Choroid plexus epithelial cell (primary cell): ENCODE measurements at regions not wholly inside any gene's neighbourhood (a gene's known extent, or its start where the extent isn't known, plus 50 kb on each side); places are given as distances from the start of the nearest gene placed in this dataset.

Experiments
- DNase-seq: peaks from one replicate; pipeline ENCODE4 v3.0.0-alpha.2; 2010; ENCODE audit warnings: low read depth
- H3K4me3 ChIP-seq: 2 replicates; pipeline ENCODE4 v1.5.1; 2011; ENCODE audit warnings: low read depth, mild to moderate bottlenecking, control low read depth, low read length, moderate library complexity
- TF ChIP-seq, protein P1 (sequence below): conservative IDR thresholded peaks from 2 replicates; pipeline ENCODE4 v1.5.1; 2011; ENCODE audit warnings: low read depth, mild to moderate bottlenecking, control low read depth, inconsistent platforms, low read length, moderate library complexity

DNA sequence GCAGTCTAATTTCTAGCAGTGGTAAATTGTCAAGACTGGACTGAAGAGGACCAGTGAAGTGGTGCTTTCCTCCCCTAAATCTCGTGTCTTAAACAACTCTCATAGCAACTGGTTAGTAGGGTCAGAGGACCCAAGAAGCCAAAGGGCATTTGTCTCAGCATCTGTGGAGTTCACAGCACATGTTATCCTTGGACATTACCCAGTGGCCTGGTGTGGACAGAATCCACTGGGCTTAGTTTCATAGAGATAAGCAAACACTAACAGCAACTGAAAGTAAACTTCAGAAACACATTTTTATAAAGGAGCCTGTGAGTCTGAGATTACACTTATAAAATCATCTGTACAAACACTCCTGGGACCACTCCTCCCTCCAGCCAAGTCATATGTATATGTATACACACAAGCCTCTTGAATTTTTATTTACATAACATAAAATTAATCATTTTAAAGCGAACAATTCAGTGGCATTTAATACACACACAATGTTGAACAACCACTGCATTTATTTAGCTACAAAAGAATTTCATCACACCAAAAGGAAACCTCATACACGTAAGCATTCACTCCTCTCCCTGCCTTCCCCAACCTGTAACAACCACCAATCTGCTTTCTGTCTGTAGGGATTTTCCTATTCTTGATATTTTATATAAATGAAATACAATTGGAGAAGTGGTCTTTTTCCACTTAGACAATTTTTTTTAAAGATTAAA is 457.8 kb downstream of the RASEF start:
- TF ChIP-seq, protein P1, sequence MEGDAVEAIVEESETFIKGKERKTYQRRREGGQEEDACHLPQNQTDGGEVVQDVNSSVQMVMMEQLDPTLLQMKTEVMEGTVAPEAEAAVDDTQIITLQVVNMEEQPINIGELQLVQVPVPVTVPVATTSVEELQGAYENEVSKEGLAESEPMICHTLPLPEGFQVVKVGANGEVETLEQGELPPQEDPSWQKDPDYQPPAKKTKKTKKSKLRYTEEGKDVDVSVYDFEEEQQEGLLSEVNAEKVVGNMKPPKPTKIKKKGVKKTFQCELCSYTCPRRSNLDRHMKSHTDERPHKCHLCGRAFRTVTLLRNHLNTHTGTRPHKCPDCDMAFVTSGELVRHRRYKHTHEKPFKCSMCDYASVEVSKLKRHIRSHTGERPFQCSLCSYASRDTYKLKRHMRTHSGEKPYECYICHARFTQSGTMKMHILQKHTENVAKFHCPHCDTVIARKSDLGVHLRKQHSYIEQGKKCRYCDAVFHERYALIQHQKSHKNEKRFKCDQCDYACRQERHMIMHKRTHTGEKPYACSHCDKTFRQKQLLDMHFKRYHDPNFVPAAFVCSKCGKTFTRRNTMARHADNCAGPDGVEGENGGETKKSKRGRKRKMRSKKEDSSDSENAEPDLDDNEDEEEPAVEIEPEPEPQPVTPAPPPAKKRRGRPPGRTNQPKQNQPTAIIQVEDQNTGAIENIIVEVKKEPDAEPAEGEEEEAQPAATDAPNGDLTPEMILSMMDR = no peak
- peak; percentile 84 for DNase-seq
- no peak overlapping the region for H3K4me3 ChIP-seq

DNA sequence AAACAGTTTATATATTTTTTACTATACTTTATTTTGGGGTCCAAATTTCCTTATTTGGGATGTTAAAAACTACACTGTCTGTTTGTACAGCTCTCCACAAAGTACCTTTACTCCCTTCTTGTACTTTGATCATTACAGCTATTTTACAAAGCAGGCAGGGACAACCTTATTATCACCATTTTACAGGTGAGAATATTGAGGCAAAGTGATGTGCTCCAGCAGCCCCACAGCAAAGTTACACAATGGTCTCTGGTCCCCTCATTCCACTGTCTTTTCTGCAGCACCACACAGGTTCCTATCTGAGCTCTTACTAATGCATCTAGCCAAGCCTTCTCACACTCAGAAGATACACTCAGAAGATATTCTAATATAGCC is 457.3 kb downstream of the RASEF start:
- TF ChIP-seq, protein P1 = no peak
- no peak overlapping the region for H3K4me3 ChIP-seq
- no peak for DNase-seq

DNA sequence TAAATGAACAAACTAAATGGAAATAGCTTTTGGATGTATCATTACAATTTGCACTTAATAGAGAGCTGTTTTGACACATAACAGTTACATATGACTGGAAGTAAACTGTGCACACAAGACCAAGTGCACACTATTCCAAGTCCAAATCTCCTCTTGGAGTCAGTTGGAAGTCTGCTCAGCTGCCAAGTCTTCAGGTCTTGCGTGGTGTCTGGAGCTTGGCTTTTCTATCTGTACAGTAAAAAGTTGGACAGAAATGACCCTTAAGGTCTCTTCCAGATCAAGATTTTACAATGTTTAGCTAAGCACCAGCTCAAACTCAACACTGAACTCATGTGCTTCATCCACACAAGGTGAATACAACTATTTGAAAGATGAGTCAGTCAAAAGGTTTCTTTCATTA is 456.9 kb downstream of the RASEF start:
- H3K4me3 ChIP-seq = no peak overlapping the region
- TF ChIP-seq, protein P1 = no peak
- no peak for DNase-seq

DNA sequence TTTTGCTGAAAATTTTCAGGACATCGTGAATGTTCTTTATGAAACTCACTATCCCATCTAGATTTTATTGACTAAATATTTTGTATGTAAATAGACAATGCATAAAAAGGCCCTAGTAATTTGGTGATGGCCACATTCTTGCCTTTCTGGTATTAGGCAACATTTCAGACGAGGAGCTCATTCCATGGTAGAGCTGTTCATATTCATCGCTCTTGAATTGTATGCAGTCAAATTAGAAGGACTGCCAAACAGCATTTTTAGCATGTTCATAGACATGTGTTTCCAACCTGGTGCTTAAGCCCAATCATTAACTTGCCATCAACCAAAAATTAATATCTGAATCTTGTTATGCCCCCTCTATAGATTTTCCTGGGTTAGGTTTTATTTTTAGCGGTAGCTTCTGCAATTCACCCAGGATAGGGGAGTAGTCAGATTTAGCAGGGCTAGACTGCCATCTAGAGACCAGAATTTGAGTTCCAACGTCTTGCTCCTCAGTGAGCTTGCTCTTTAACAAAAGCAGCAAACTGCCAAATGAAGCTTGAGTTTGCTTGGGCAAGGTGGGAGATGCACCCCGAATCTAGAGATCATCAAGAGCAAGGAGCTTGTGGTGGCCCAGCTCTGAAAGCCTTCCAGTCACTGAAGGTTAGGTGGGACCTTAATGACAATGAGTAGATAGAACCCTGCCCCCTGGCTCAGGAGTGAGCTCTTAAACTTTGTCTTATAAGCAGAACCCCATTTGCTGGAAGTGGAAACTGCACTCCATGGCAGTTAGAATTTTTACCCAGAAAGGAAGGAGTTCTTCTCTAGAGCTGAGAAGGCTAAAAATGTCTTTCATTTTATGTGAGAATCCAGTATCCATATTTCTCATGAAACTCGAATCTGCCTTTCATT is 456.2 kb downstream of the RASEF start:
- H3K4me3 ChIP-seq = no peak overlapping the region
- TF ChIP-seq, protein P1 = peak; percentile 78
- peak; percentile 89 for DNase-seq

DNA sequence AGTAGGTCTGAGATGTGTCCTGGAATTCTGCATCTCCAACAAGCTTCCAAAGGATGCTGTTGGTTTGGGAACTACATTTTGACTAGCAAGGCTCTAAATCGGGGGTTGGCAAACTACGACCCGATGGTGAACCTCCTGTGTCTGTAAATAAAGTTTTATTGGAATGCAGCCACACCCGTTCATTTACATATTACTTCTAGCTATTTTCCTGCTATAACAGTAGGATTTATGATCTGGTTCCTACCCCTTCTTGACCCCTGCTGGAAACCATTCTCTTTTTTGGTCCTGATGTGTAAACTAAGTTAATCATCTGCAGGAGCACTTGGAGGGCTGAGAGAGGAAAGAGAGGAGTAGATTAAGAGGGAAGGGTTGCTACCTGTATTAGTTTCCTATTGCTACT is 454.5 kb downstream of the RASEF start:
- TF ChIP-seq, protein P1 = no peak
- H3K4me3 ChIP-seq = no peak overlapping the region

GRCh38 chr9:82612942-82613341 is 450.0 kb downstream of the RASEF start:
- no peak for DNase-seq
- TF ChIP-seq, protein P1 = no peak

More for the DNA sequence above, 454.5 kb downstream of the RASEF start:
- DNase-seq = no peak

More at GRCh38 chr9:82612942-82613341, 450.0 kb downstream of the RASEF start:
- H3K4me3 ChIP-seq = no peak overlapping the region
